Tongue (tissue), 1 donor: ENCODE measurements at regions not wholly inside any gene's neighbourhood (a gene's known extent, or its start where the extent isn't known, plus 50 kb on each side); places are given as distances from the start of the nearest gene placed in this dataset.
"Not testable (repeated sequence)": the region's sequence is repeated elsewhere in the genome, so short reads cannot be mapped to it uniquely, and the experiment has no call there.

Experiments used
- DNase-seq: peaks from one replicate; pipeline ENCODE4 v3.0.0-alpha.2; 2015

- DNase-seq = no peak
Observed at GRCh38 chr10:5576780-5577624, 52.2 kb downstream of the CALML3 start.

GRCh38 chr10:5580038-5580428 lies 55.3 kb downstream of the CALML3 start:
- DNase-seq = not testable (repeated sequence)

- DNase-seq = no peak
Observed at GRCh38 chr10:5581670-5582566, 57.2 kb downstream of the CALML3 start.

- DNase-seq = no peak
Observed at GRCh38 chr10:5582736-5583135, 58.0 kb downstream of the CALML3 start.

GRCh38 chr10:5583525-5584175 lies 58.9 kb downstream of the CALML3 start:
- DNase-seq = peak; percentile 91

GRCh38 chr10:5584895-5585516 lies 60.2 kb downstream of the CALML3 start:
- DNase-seq = no peak

- DNase-seq = peak; percentile 78
Observed at GRCh38 chr10:5585517-5586206, 60.9 kb downstream of the CALML3 start.

- peak; percentile 90 for DNase-seq
Observed at GRCh38 chr10:5587151-5588079, 62.7 kb downstream of the CALML3 start.

- no peak for DNase-seq
Observed at GRCh38 chr10:5588080-5588453, 63.3 kb downstream of the CALML3 start.

GRCh38 chr10:5588603-5589002 lies 63.8 kb downstream of the CALML3 start:
- no peak for DNase-seq
